ENCODE measurements at regions not wholly inside any gene's neighbourhood (a gene's known extent, or its start where the extent isn't known, plus 50 kb on each side); places are given as distances from the start of the nearest gene placed in this dataset.

DNA sequence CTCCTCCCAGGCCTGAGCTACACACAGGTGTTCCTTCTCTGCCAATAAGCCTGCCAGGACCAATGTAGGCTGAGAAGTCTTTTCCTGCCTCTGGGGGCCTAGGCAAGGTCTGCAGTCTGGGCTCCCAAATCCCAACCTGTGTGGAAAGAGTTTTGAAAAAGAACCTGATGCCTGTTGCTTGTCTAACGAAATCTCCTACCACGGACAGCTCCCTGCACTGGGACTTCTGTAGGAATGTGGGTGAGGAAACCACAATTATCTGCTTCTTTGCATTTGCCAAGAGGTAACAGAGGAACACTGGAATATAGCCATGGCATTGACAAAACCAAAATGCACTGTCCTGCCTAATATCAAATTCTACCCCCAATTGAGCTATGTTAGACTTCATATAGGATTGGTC lies 877.0 kb upstream of the TMEM132C start:
- Mint-ChIP-seq H3K36me3 (ENCODE audit: insufficient read depth in 1 of 3, low read depth in 3 of 3) (no peaks in the 10 kb centered on the region), H3K27me3 (ENCODE audit: low read depth) (peaks cover 1% of the 10 kb centered on the region; the same call in 1 of the 2 replicates), H3K4me3 (no peak overlapping the region), H3K27ac (no peak overlapping the region), H3K4me1 (no peaks in the 10 kb centered on the region), H3K9me3 (no peaks in the 10 kb centered on the region; a peak in 1 of 5 replicates)
- no peak overlapping the region for H2BK15ac ChIP-seq (ENCODE audit: low read depth, low read length)
- no peak overlapping the region for H3K18ac ChIP-seq (ENCODE audit: insufficient read length, low read depth, low read length)
- no peaks in the 10 kb centered on the region for H3K79me1 ChIP-seq (ENCODE audit: insufficient read depth, low read depth, low read length, poor library complexity, severe bottlenecking)
- no peak overlapping the region for H4K91ac ChIP-seq (ENCODE audit: insufficient read length, low read depth, low read length)
- H2BK120ac ChIP-seq (ENCODE audit: low read depth, low read length, poor library complexity, severe bottlenecking) = no peak overlapping the region
- no peak overlapping the region for H2AK5ac ChIP-seq (ENCODE audit: insufficient read length, low read length)
- WGBS (ENCODE audit: extremely low coverage, insufficient read length, low lambda C conversion rate) = no CpG with 5 or more reads among the region's 2 CpGs
- H4K20me1 ChIP-seq (ENCODE audit: control insufficient read depth, insufficient read depth, insufficient read length) = no peaks in the 10 kb centered on the region
- H3K4me1 ChIP-seq (ENCODE audit: insufficient read depth, low read length) = no peaks in the 10 kb centered on the region
- no peak overlapping the region for H2BK5ac ChIP-seq (ENCODE audit: insufficient read length, low read length)
- H3K27me3 ChIP-seq (ENCODE audit: insufficient read depth, low read length) = no peaks in the 10 kb centered on the region
- H3K27ac ChIP-seq (ENCODE audit: insufficient read length, low read depth, low read length) = no peak overlapping the region
- no peak overlapping the region for H3K56ac ChIP-seq (ENCODE audit: insufficient read length, low read depth, low read length)
- TF ChIP-seq, protein P1, sequence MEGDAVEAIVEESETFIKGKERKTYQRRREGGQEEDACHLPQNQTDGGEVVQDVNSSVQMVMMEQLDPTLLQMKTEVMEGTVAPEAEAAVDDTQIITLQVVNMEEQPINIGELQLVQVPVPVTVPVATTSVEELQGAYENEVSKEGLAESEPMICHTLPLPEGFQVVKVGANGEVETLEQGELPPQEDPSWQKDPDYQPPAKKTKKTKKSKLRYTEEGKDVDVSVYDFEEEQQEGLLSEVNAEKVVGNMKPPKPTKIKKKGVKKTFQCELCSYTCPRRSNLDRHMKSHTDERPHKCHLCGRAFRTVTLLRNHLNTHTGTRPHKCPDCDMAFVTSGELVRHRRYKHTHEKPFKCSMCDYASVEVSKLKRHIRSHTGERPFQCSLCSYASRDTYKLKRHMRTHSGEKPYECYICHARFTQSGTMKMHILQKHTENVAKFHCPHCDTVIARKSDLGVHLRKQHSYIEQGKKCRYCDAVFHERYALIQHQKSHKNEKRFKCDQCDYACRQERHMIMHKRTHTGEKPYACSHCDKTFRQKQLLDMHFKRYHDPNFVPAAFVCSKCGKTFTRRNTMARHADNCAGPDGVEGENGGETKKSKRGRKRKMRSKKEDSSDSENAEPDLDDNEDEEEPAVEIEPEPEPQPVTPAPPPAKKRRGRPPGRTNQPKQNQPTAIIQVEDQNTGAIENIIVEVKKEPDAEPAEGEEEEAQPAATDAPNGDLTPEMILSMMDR (conservative IDR thresholded peaks at IDR 0.05) = no peak
- H4K5ac ChIP-seq (ENCODE audit: insufficient read length, low read depth, low read length) = no peak overlapping the region
- no peak overlapping the region for H4K8ac ChIP-seq (replicated peaks; ENCODE audit: insufficient read length, low read depth, low read length)
- H3T11ph ChIP-seq (ENCODE audit: low read length) = no peak overlapping the region
- H3K79me2 ChIP-seq (ENCODE audit: insufficient read depth, low read length) = no peaks in the 10 kb centered on the region
- no peak overlapping the region for H2AFZ ChIP-seq (ENCODE audit: low read length)
- H3K9me3 ChIP-seq (ENCODE audit: control insufficient read depth, low read depth, low read length) = no peaks in the 10 kb centered on the region
- no peaks in the 10 kb centered on the region for H3K23me2 ChIP-seq (ENCODE audit: insufficient read length, low read depth, low read length, poor library complexity, severe bottlenecking)
- no peak overlapping the region for H3K9ac ChIP-seq (ENCODE audit: extremely low read depth, insufficient read length, low read length)
- no peak overlapping the region for H3K14ac ChIP-seq (ENCODE audit: insufficient read depth, low read length)
- H2BK12ac ChIP-seq (ENCODE audit: insufficient read length, low read depth, low read length) = no peak overlapping the region
- H3K23ac ChIP-seq (ENCODE audit: insufficient read length, low read depth, low read length) = no peak overlapping the region
- peak; percentile 73 for DNase-seq
- no peak overlapping the region for H3K4ac ChIP-seq (ENCODE audit: low read depth, low read length)
- H2BK20ac ChIP-seq (ENCODE audit: low read depth, low read length, poor library complexity, severe bottlenecking) = no peak overlapping the region
- no peak overlapping the region for H3K4me2 ChIP-seq (ENCODE audit: insufficient read depth, insufficient read length, low read length)

All from H9 (cell line).